ENCODE measurements at regions not wholly inside any gene's neighbourhood (a gene's known extent, or its start where the extent isn't known, plus 50 kb on each side); places are given as distances from the start of the nearest gene placed in this dataset.

GRCh38 chr6:168819546-168819945 is 378.6 kb downstream of the SMOC2 start:
- no peak for TF ChIP-seq CTCF (IDR thresholded peaks at IDR 0.05)
- no peak for TF ChIP-seq POLR2A (IDR thresholded peaks at IDR 0.05)
